GM12878 (cell line): ENCODE measurements at regions not wholly inside any gene's neighbourhood (a gene's known extent, or its start where the extent isn't known, plus 50 kb on each side); places are given as distances from the start of the nearest gene placed in this dataset.

Experiments used
- ATAC-seq: fragments of 200-7000 bp; cut with Tn5 transposase; 3 replicates; pipeline ENCODE4 v1.9.1; 2020; ENCODE audit warnings: mild to moderate bottlenecking, moderate library complexity
- BruUV-seq: library from RNA; stranded (reverse); fragments of 400-500 nt; replicated peaks from 2 replicates; lab custom pipeline; 2021; lab: Mats Ljungman, UMichigan
- CTCF ChIA-PET: fragments of 300-600 bp; sonication (Branson Sonifier 250); formaldehyde crosslinking; extraction: SDS; loops from one replicate; lab custom pipeline; 2021; ENCODE audit warnings: inconsistent platforms; lab: Yijun Ruan, JAX
- POLR2A ChIA-PET: fragments of 350-600 bp; formaldehyde crosslinking; extraction: SDS; loops from one replicate; lab custom pipeline; 2021; ENCODE audit warnings: inconsistent platforms; lab: Charles Lee
- RAD21 ChIA-PET: fragments of 300-600 bp; sonication (Branson Sonifier 250); formaldehyde crosslinking; loops from one replicate; lab custom pipeline; 2023; ENCODE audit warnings: antibody characterized with exemption; ENCODE audit not compliant: unreplicated experiment; lab: Charles Lee
- SMC1A ChIA-PET: fragments of 300-600 bp; sonication (Branson Sonifier 250); formaldehyde crosslinking; loops from one replicate; lab custom pipeline; 2023; ENCODE audit not compliant: unreplicated experiment, uncharacterized antibody; lab: Charles Lee
- DNase-seq: peaks from one replicate; pipeline ENCODE4 v3.0.0-alpha.2; 2011; ENCODE audit warnings: low read depth, low spot score
- FAIRE-seq: peaks from 3 replicates; lab custom pipeline; 2011; peaks lifted over from hg19 to GRCh38; lab: Jason Lieb, UNC
- H2AFZ ChIP-seq: 2 replicates; pipeline ENCODE4 v1.6.0; 2011; ENCODE audit warnings: low read depth, low read length, control low read depth; ENCODE audit not compliant: control insufficient read depth
- H3K27ac ChIP-seq: 2 replicates; pipeline ENCODE4 v1.5.1; 2011; ENCODE audit warnings: control low read depth; ENCODE audit not compliant: control insufficient read depth, insufficient read depth
- H3K27me3 ChIP-seq, 2 experiments: replicated peaks in 1 of 2; 2 replicates each; pipeline versions ENCODE4 v1.6.0 to v1.6.1; 2011; ENCODE audit warnings: low read length in 1 of 2; ENCODE audit not compliant: control insufficient read depth in 2 of 2, insufficient read depth in 2 of 2
- H3K36me3 ChIP-seq, 2 experiments: 2 replicates each; pipeline ENCODE4 v1.5.1; 2011; ENCODE audit warnings: low read length in 1 of 2; ENCODE audit not compliant: control insufficient read depth in 2 of 2, insufficient read depth in 2 of 2
- H3K4me1 ChIP-seq: 2 replicates; pipeline ENCODE4 v1.6.1; 2011; ENCODE audit warnings: mild to moderate bottlenecking, low read length, moderate library complexity, mixed read lengths; ENCODE audit not compliant: control insufficient read depth, insufficient read depth
- H3K4me2 ChIP-seq: 2 replicates; pipeline ENCODE4 v1.6.0; 2011; ENCODE audit warnings: control low read depth; ENCODE audit not compliant: control insufficient read depth, insufficient read depth
- H3K4me3 ChIP-seq: fragments of 200-600 bp; sonication (generic); 2 replicates; pipeline ENCODE4 v1.5.1; 2016
- H3K79me2 ChIP-seq: 2 replicates; pipeline ENCODE4 v1.6.0; 2011; ENCODE audit warnings: low read length; ENCODE audit not compliant: control insufficient read depth, insufficient read depth
- H3K9ac ChIP-seq: 2 replicates; pipeline ENCODE4 v1.8.0; 2011; ENCODE audit warnings: low read length, control low read depth, mixed read lengths; ENCODE audit not compliant: control insufficient read depth, insufficient read depth
- H3K9me3 ChIP-seq: replicated peaks from 3 replicates; pipeline ENCODE4 v1.5.1; 2011; ENCODE audit warnings: mild to moderate bottlenecking, low read length; ENCODE audit not compliant: control insufficient read depth, insufficient read depth
- H4K20me1 ChIP-seq: 2 replicates; pipeline ENCODE4 v1.6.0; 2011; ENCODE audit not compliant: control insufficient read depth, insufficient read depth
- ATF7 ChIP-seq: fragments of 450-650 bp; IDR thresholded peaks from 2 replicates; pipeline ENCODE4 v1.6.1; 2016; ENCODE audit warnings: low read depth, mild to moderate bottlenecking
- CBFB ChIP-seq: IDR thresholded peaks from 2 replicates; pipeline ENCODE4 v1.6.1; 2016; ENCODE audit warnings: antibody characterized with exemption, low read depth
- CBX3 ChIP-seq: fragments of 200-600 bp; sonication (generic); IDR thresholded peaks from 2 replicates; pipeline ENCODE4 v1.6.1; 2016; ENCODE audit warnings: low read depth, borderline replicate concordance
- CBX5 ChIP-seq: sonication (generic); IDR thresholded peaks from 2 replicates; pipeline ENCODE4 v1.6.1; 2016; ENCODE audit warnings: low read depth, moderate library complexity, mild to moderate bottlenecking, inconsistent platforms
- CREM ChIP-seq: IDR thresholded peaks from 2 replicates; pipeline ENCODE4 v1.6.1; 2014; ENCODE audit warnings: antibody characterized with exemption, low read depth
- EP300 ChIP-seq, 2 experiments: fragments of 150-350 bp in 1 of 2; IDR thresholded peaks; 2 replicates each; pipeline ENCODE4 v1.6.1; 2011 to 2012; ENCODE audit warnings: low read depth in 2 of 2, low read length in 2 of 2, borderline replicate concordance in 1 of 2, improper control_type of control experiment in 1 of 2, inconsistent platforms in 1 of 2; ENCODE audit not compliant: control insufficient read depth in 1 of 2
- ETV6 ChIP-seq, 2 experiments: fragments of 450-650 bp in 1 of 2; IDR thresholded peaks in 1 of 2; conservative IDR thresholded peaks in 1 of 2; 2 replicates each; pipeline ENCODE4 v1.6.1; 2014; ENCODE audit warnings: antibody characterized with exemption in 1 of 2, borderline replicate concordance in 1 of 2, low read depth in 1 of 2, mild to moderate bottlenecking in 1 of 2, moderate library complexity in 1 of 2
- EZH2 ChIP-seq: IDR thresholded peaks from 2 replicates; pipeline ENCODE4 v1.6.1; 2012; ENCODE audit warnings: low read depth, mild to moderate bottlenecking, control low read depth, inconsistent platforms, low read length, borderline replicate concordance; ENCODE audit not compliant: control insufficient read depth
- HDAC2 ChIP-seq: fragments of 200-600 bp; sonication (generic); IDR thresholded peaks from 2 replicates; pipeline ENCODE4 v1.6.1; 2017
- KLF5 ChIP-seq: fragments of 450-650 bp; IDR thresholded peaks from 2 replicates; pipeline ENCODE4 v1.6.1; 2014; ENCODE audit warnings: mild to moderate bottlenecking; ENCODE audit not compliant: partially characterized antibody
- LARP7 ChIP-seq: fragments of 450-650 bp; IDR thresholded peaks from 2 replicates; pipeline ENCODE4 v1.6.1; 2017; ENCODE audit warnings: mild to moderate bottlenecking
- MTA2 ChIP-seq: fragments of 450-650 bp; IDR thresholded peaks from 2 replicates; pipeline ENCODE4 v1.6.1; 2016; ENCODE audit warnings: low read depth, mild to moderate bottlenecking, moderate library complexity
- NFIC ChIP-seq: IDR thresholded peaks from 2 replicates; pipeline ENCODE4 v1.6.1; 2012; ENCODE audit warnings: low read depth, mild to moderate bottlenecking, inconsistent platforms, low read length, moderate library complexity
- NFYB ChIP-seq: IDR thresholded peaks from 2 replicates; pipeline ENCODE4 v1.6.1; 2011; ENCODE audit warnings: low read depth, mild to moderate bottlenecking, low read length, improper control_type of control experiment, moderate library complexity; ENCODE audit not compliant: insufficient read depth
- POLR2AphosphoS5 ChIP-seq: IDR thresholded peaks from 2 replicates; pipeline ENCODE4 v1.6.1; 2011; ENCODE audit warnings: mild to moderate bottlenecking, low read length, inconsistent platforms
- RBBP5 ChIP-seq: fragments of 200-600 bp; sonication (generic); conservative IDR thresholded peaks from 2 replicates; pipeline ENCODE4 v1.6.1; 2016
- TAF1 ChIP-seq: IDR thresholded peaks from 2 replicates; pipeline ENCODE4 v1.6.1; 2011; ENCODE audit warnings: mild to moderate bottlenecking, low read depth, low read length, borderline replicate concordance
- TCF12 ChIP-seq: IDR thresholded peaks from 2 replicates; pipeline ENCODE4 v1.6.1; 2011; ENCODE audit warnings: low read depth, mild to moderate bottlenecking, low read length
- YY1 ChIP-seq: IDR thresholded peaks from 2 replicates; pipeline ENCODE4 v1.6.1; 2011; ENCODE audit warnings: low read depth, mild to moderate bottlenecking, low read length
- ZBED1 ChIP-seq: IDR thresholded peaks from 2 replicates; pipeline ENCODE4 v1.6.1; 2016; ENCODE audit warnings: borderline replicate concordance
- WGBS: methylation state at CpG from one replicate; pipeline ENCODE4 v1.1.6; 2016; ENCODE audit warnings: low lambda C conversion rate; ENCODE audit not compliant: insufficient replicate concordance, insufficient coverage; ENCODE audit errors: missing lambda C conversion rate; 5-methylcytosine and 5-hydroxymethylcytosine counted together
- in situ Hi-C: fragments of 300-500 bp; cut with MboI; formaldehyde crosslinking; loops from 9 replicates; pipeline ENCODE4 v1.14.3; 2018; ENCODE audit warnings: mixed read lengths
- intact Hi-C: fragments of 100-400 bp; cut with micrococcal nuclease; formaldehyde crosslinking; loops from one replicate; pipeline ENCODE4 v1.14.2; 2022; ENCODE audit not compliant: unreplicated experiment
- TF ChIP-seq, protein P1 (sequence below): IDR thresholded peaks from 2 replicates; pipeline ENCODE4 v1.6.1; 2012; ENCODE audit warnings: mild to moderate bottlenecking, low read depth, low read length
- TF ChIP-seq, protein P2 (sequence below): IDR thresholded peaks from 2 replicates; pipeline ENCODE4 v1.6.1; 2011; ENCODE audit warnings: mild to moderate bottlenecking, low read depth, low read length, moderate library complexity; ENCODE audit not compliant: insufficient replicate concordance

- TF ChIP-seq CBX5 (no peak), HDAC2 (no peak), NFIC (no peak), TCF12 (no peak), TAF1 (no peak)
- TF ChIP-seq, protein P1, sequence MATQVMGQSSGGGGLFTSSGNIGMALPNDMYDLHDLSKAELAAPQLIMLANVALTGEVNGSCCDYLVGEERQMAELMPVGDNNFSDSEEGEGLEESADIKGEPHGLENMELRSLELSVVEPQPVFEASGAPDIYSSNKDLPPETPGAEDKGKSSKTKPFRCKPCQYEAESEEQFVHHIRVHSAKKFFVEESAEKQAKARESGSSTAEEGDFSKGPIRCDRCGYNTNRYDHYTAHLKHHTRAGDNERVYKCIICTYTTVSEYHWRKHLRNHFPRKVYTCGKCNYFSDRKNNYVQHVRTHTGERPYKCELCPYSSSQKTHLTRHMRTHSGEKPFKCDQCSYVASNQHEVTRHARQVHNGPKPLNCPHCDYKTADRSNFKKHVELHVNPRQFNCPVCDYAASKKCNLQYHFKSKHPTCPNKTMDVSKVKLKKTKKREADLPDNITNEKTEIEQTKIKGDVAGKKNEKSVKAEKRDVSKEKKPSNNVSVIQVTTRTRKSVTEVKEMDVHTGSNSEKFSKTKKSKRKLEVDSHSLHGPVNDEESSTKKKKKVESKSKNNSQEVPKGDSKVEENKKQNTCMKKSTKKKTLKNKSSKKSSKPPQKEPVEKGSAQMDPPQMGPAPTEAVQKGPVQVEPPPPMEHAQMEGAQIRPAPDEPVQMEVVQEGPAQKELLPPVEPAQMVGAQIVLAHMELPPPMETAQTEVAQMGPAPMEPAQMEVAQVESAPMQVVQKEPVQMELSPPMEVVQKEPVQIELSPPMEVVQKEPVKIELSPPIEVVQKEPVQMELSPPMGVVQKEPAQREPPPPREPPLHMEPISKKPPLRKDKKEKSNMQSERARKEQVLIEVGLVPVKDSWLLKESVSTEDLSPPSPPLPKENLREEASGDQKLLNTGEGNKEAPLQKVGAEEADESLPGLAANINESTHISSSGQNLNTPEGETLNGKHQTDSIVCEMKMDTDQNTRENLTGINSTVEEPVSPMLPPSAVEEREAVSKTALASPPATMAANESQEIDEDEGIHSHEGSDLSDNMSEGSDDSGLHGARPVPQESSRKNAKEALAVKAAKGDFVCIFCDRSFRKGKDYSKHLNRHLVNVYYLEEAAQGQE, result no peak
Measured at GRCh38 chr11:121794671-121795141, 321.3 kb downstream of the BLID start (continued).

- no peak overlapping the region for H3K4me3 ChIP-seq
- H3K27ac ChIP-seq, result no peak overlapping the region
- no peaks in the 10 kb centered on the region for H3K27me3 ChIP-seq
- ChIA-PET POLR2A (no interaction called here), SMC1A (no interaction called here), CTCF (interaction anchor here (1.1 kb wide), 1 partner anchor 49 kb away, joined by 3 read pairs; no protein-coding TSS in a partner anchor), RAD21 (no interaction called here)
- H3K36me3 ChIP-seq, result no peaks in the 10 kb centered on the region
- no TSS peak for BruUV-seq
- no peaks in the 10 kb centered on the region for H3K4me1 ChIP-seq
- no peaks in the 10 kb centered on the region for H3K9me3 ChIP-seq
- no peaks in the 10 kb centered on the region for H3K79me2 ChIP-seq
- TF ChIP-seq LARP7 (no peak), RBBP5 (no peak), CBX3 (no peak), CBFB (no peak), MTA2 (no peak), NFYB (no peak), EP300 (IDR thresholded peaks at IDR 0.05; ENCODE audit: borderline replicate concordance in 1 of 2, control insufficient read depth in 1 of 2, low read depth in 2 of 2, low read length in 2 of 2) (no peak), CREM (no peak), ZBED1 (no peak), ATF7 (no peak), YY1 (no peak), KLF5 (no peak), EZH2 (no peak), ETV6 (conservative IDR thresholded peaks at IDR 0.05 in 1 of 2, IDR thresholded peaks at IDR 0.05 in 1 of 2; ENCODE audit: borderline replicate concordance in 1 of 2, low read depth in 1 of 2) (no peak), POLR2AphosphoS5 (no peak)
- TF ChIP-seq, protein P2, sequence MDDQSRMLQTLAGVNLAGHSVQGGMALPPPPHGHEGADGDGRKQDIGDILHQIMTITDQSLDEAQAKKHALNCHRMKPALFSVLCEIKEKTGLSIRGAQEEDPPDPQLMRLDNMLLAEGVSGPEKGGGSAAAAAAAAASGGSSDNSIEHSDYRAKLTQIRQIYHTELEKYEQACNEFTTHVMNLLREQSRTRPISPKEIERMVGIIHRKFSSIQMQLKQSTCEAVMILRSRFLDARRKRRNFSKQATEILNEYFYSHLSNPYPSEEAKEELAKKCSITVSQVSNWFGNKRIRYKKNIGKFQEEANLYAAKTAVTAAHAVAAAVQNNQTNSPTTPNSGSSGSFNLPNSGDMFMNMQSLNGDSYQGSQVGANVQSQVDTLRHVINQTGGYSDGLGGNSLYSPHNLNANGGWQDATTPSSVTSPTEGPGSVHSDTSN, result no peak
- no peaks in the 10 kb centered on the region for H4K20me1 ChIP-seq
- in situ Hi-C loops, result no loop called here
- ATAC-seq (no peak), DNase-seq (no peak), FAIRE-seq (no peak)
- H3K9ac ChIP-seq, result no peak overlapping the region
- intact Hi-C loops, result no loop called here
- H3K4me2 ChIP-seq, result no peak overlapping the region
- WGBS, result 54% methylated on average over 6 of the region's 6 CpGs
- H2AFZ ChIP-seq, result no peak overlapping the region
Measured at GRCh38 chr11:121793916-121794315, 322.1 kb downstream of the BLID start.
